Tibial nerve (tissue), 3 donors: ENCODE measurements at regions not wholly inside any gene's neighbourhood (a gene's known extent, or its start where the extent isn't known, plus 50 kb on each side); places are given as distances from the start of the nearest gene placed in this dataset.

Source experiments
- CTCF ChIP-seq, 5 experiments: fragments of 200-600 bp in 3 of 5; fragments of 450-650 bp in 2 of 5; sonication (generic) in 3 of 5; IDR thresholded peaks; one replicate each; pipeline ENCODE4 v1.5.1; 2016 to 2019; ENCODE audit warnings: antibody characterized with exemption in 5 of 5, mild to moderate bottlenecking in 3 of 5, moderate library complexity in 2 of 5
- POLR2A ChIP-seq, 2 donors: fragments of 450-650 bp; IDR thresholded peaks; one replicate each; pipeline ENCODE4 v1.6.1; 2017; ENCODE audit warnings: antibody characterized with exemption in 2 of 2, mild to moderate bottlenecking in 2 of 2, moderate library complexity in 2 of 2

- TF ChIP-seq CTCF (IDR thresholded peaks at IDR 0.05) = no peak
- TF ChIP-seq POLR2A (IDR thresholded peaks at IDR 0.05) = no peak
Measured at GRCh38 chr9:28607843-28608242, 1034.6 kb upstream of the C9orf72 start.
